Endothelial cell (in vitro differentiated cells): ENCODE measurements at regions not wholly inside any gene's neighbourhood (a gene's known extent, or its start where the extent isn't known, plus 50 kb on each side); places are given as distances from the start of the nearest gene placed in this dataset.

ENCODE experiments used
- DNase-seq: peaks from one replicate; pipeline ENCODE4 v3.0.0; 2021; ENCODE audit warnings: low spot score
- H3K27ac Mint-ChIP-seq: one replicate; pipeline ENCODE4 v1.8.0; 2021; ENCODE audit warnings: mixed read lengths, inconsistent platforms; ENCODE audit not compliant: unreplicated experiment
- H3K27me3 Mint-ChIP-seq: one replicate; pipeline ENCODE4 v1.8.0; 2021; ENCODE audit warnings: mild to moderate bottlenecking, moderate library complexity, mixed read lengths, inconsistent platforms; ENCODE audit not compliant: unreplicated experiment
- H3K36me3 Mint-ChIP-seq: one replicate; pipeline ENCODE4 v1.8.0; 2021; ENCODE audit warnings: mild to moderate bottlenecking, low read depth, mixed read lengths, inconsistent platforms; ENCODE audit not compliant: unreplicated experiment
- H3K4me1 Mint-ChIP-seq: one replicate; pipeline ENCODE4 v1.8.0; 2021; ENCODE audit warnings: mild to moderate bottlenecking, mixed read lengths, inconsistent platforms; ENCODE audit not compliant: unreplicated experiment
- H3K4me3 Mint-ChIP-seq: one replicate; pipeline ENCODE4 v1.8.0; 2021; ENCODE audit warnings: mild to moderate bottlenecking, mixed read lengths, inconsistent platforms; ENCODE audit not compliant: unreplicated experiment
- H3K9me3 Mint-ChIP-seq: one replicate; pipeline ENCODE4 v1.8.0; 2021; ENCODE audit warnings: mixed read lengths, inconsistent platforms; ENCODE audit not compliant: unreplicated experiment
- TF ChIP-seq, protein P1 (sequence below): fragments of 200-600 bp; sonication (generic); IDR thresholded peaks from one replicate; pipeline ENCODE4 v1.5.0; 2021; ENCODE audit warnings: antibody characterized with exemption; ENCODE audit not compliant: unreplicated experiment

DNA sequence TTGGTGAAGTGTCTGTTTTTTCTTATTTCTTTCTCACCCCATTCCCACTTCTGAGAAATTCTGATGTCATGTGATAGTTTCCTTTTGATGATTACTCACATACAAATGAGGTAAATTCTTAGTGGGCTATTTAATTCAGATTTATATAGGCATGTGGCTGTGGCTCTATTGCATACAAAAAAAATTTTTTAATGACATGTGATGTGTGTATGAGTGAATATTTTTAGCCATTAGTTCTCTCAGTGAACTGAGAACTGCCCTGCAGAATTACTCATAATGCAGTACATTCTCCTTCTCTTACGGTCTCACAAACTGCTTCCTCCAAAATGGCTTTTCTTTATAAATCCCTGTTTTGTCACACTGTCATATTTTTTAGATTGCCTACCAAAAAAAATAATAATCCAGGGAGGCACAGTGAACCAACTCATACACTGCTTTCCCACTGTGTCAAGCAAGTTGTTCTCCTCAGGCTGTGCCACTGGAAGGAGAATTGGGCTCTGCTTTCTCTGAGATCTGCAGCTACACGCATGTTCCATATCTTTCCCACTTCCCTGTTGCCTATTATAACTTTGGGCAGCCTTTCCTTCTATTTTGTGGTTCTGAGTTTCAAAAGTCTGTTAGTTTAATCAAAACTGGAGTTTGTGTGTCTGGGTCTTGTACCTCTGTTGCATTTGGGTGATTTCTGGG is 415.7 kb upstream of the THBS1 start:
- no peaks in the 10 kb centered on the region for H3K36me3 Mint-ChIP-seq
- H3K27me3 Mint-ChIP-seq = peaks cover 1% of the 10 kb centered on the region
- no peak overlapping the region for H3K27ac Mint-ChIP-seq
- no peak overlapping the region for H3K4me3 Mint-ChIP-seq
- H3K9me3 Mint-ChIP-seq = no peaks in the 10 kb centered on the region
- DNase-seq = no peak
- H3K4me1 Mint-ChIP-seq = peaks cover 4% of the 10 kb centered on the region
- TF ChIP-seq, protein P1, sequence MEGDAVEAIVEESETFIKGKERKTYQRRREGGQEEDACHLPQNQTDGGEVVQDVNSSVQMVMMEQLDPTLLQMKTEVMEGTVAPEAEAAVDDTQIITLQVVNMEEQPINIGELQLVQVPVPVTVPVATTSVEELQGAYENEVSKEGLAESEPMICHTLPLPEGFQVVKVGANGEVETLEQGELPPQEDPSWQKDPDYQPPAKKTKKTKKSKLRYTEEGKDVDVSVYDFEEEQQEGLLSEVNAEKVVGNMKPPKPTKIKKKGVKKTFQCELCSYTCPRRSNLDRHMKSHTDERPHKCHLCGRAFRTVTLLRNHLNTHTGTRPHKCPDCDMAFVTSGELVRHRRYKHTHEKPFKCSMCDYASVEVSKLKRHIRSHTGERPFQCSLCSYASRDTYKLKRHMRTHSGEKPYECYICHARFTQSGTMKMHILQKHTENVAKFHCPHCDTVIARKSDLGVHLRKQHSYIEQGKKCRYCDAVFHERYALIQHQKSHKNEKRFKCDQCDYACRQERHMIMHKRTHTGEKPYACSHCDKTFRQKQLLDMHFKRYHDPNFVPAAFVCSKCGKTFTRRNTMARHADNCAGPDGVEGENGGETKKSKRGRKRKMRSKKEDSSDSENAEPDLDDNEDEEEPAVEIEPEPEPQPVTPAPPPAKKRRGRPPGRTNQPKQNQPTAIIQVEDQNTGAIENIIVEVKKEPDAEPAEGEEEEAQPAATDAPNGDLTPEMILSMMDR = no peak

DNA sequence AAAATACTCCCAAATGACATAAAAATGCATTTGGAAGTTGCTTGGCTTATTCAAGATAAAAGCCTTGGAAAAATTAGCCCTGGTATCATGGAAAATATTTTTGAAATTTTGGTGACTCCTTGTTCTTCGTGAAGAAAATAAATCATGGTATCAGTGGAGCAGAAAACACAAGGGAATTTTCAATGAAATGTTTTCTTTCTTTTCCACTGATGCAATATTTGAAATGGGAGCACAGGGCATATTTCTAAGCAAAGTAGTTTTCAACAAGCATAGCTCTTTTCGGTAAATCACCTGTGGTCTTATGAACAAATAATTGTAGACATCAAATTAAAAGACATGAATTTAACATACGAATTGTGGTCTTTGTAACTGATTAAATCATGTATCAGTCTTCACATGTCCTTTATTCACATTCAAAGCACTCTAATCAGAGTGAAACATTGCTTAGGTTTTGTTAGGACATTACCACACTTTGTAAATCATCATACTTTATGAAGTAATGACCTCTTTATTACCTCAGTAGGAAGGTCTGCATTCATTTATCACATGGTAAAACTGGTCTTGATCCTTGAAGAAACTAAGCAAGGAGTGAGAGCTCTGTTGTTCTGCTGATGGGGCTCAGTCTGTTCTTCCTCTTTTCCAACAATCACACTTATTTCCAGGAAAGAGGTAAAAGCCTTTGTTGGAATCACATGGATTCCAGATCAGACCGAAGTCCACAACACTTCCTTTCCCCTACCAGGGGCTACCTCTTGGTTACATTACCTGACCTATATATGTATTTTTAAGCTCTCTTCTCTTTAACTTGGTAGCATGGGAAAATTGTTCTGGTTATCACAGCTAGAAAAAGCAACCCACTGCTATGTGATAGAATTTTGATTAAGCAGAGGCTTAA is 413.5 kb upstream of the THBS1 start:
- no peak overlapping the region for H3K27ac Mint-ChIP-seq
- H3K36me3 Mint-ChIP-seq = no peaks in the 10 kb centered on the region
- H3K4me3 Mint-ChIP-seq = no peak overlapping the region
- peaks cover 6% of the 10 kb centered on the region for H3K4me1 Mint-ChIP-seq
- no peak for DNase-seq
- TF ChIP-seq, protein P1 = no peak
- H3K9me3 Mint-ChIP-seq = no peaks in the 10 kb centered on the region
- H3K27me3 Mint-ChIP-seq = peaks cover 1% of the 10 kb centered on the region

DNA sequence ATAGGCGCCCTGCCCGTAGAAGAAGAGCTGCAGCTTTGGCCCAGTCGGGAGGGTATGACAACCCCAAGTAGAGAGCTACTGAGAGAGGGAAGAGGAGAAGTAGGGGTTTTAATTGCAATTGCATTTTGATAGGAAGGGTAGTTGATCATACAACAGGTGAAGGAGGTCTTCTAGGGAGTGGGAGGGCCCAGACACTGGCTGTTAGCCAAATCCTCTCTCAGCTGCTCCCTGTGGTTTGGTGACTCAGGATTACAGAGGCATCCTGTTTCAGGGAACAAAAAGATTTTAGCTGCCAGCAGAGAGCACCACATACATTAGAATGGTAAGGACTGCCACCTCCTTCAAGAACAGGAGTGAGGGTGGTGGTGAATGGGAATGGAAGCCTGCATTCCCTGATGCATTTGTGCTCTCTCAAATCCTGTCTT is 408.9 kb upstream of the THBS1 start:
- Mint-ChIP-seq H3K27ac (no peak overlapping the region), H3K36me3 (no peaks in the 10 kb centered on the region), H3K9me3 (no peaks in the 10 kb centered on the region), H3K4me1 (peaks cover 17% of the 10 kb centered on the region), H3K27me3 (no peaks in the 10 kb centered on the region), H3K4me3 (no peak overlapping the region)
- TF ChIP-seq, protein P1 = peak; percentile 31
- DNase-seq = peak; percentile 46

DNA sequence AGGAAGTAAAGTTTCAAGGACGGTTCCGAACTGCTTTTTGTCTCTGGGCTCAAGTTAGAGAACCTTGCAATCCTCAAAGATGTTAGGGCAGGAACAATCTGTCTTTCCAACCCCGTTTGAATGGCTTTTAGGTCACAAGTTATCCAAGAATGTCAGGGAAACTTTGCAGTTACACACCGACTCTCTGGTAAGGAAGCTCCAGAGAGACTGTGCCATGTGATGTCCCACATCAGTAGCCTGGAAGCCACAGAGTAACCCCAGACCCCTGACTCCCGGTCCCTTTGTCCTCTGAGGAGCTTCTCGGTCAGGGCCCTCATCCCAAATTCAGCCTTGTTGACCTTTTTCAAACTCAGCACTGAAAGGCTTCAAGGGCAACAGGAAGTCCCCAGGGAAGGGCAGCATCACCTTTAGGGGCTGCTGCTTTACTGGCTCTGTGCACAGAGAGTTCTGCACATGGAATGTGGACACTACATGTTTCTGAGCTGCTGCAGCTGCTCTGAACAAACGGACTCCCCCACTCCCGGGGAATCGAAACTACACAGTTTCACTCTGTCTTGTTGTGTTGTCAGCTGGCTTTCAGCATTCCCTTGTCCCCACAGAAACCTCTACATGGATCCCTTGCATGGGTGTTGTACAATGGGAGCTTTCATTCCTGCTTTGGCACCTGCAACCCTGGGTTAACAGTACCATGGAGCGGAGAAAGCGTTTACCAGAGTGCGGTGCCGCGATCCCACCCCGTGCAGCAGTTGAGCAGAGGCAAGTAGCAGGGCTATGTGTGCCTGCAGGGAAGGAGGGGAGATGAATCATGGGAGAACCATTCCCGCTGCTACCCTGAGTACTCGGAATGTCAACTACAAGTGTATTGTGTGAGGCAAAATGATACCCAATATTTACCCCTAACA is 408.2 kb upstream of the THBS1 start:
- Mint-ChIP-seq H3K27me3 (no peaks in the 10 kb centered on the region), H3K4me1 (peaks cover 15% of the 10 kb centered on the region), H3K9me3 (no peaks in the 10 kb centered on the region), H3K4me3 (no peak overlapping the region), H3K27ac (no peak overlapping the region), H3K36me3 (no peaks in the 10 kb centered on the region)
- DNase-seq = no peak
- TF ChIP-seq, protein P1 = no peak
